Liver (tissue), 8 donors: ENCODE measurements at regions not wholly inside any gene's neighbourhood (a gene's known extent, or its start where the extent isn't known, plus 50 kb on each side); places are given as distances from the start of the nearest gene placed in this dataset.

Experiments
- DNase-seq: peaks from one replicate; pipeline ENCODE4 v3.0.0-alpha.2; 2017; ENCODE audit warnings: low spot score
- H3K27ac ChIP-seq, 2 donors: one replicate each; pipeline ENCODE4 v1.7.0; 2013; ENCODE audit warnings: inconsistent platforms in 2 of 2, low read length in 2 of 2, control low read depth in 1 of 2, low read depth in 1 of 2, mild to moderate bottlenecking in 1 of 2
- H3K27me3 ChIP-seq, 4 donors: one replicate each; pipeline versions ENCODE4 v1.6.1 to v1.7.0; 2013; ENCODE audit warnings: low read length in 3 of 4, inconsistent platforms in 1 of 4, mild to moderate bottlenecking in 1 of 4, moderate library complexity in 1 of 4; ENCODE audit not compliant: control insufficient read depth in 4 of 4, insufficient read depth in 4 of 4
- H3K36me3 ChIP-seq, 4 donors: one replicate each; pipeline versions ENCODE4 v1.6.1 to v1.7.0; 2013; ENCODE audit warnings: low read length in 3 of 4, mild to moderate bottlenecking in 3 of 4, low read depth in 1 of 4, moderate library complexity in 1 of 4; ENCODE audit not compliant: control insufficient read depth in 4 of 4, insufficient read depth in 3 of 4
- H3K4me1 ChIP-seq, 4 donors: one replicate each; pipeline versions ENCODE4 v1.6.1 to v1.7.0; 2013; ENCODE audit warnings: low read length in 3 of 4, mild to moderate bottlenecking in 3 of 4, moderate library complexity in 1 of 4; ENCODE audit not compliant: control insufficient read depth in 4 of 4, insufficient read depth in 4 of 4
- H3K4me3 ChIP-seq, 3 donors: one replicate each; pipeline versions ENCODE4 v1.6.1 to v1.7.0; 2013; ENCODE audit warnings: low read length in 3 of 3, control low read depth in 1 of 3, low read depth in 1 of 3, mild to moderate bottlenecking in 1 of 3
- H3K9ac ChIP-seq, 2 donors: one replicate each; pipeline ENCODE4 v1.7.0; 2013; ENCODE audit warnings: low read length in 2 of 2, mild to moderate bottlenecking in 2 of 2, moderate library complexity in 2 of 2, control low read depth in 1 of 2, low read depth in 1 of 2
- H3K9me3 ChIP-seq, 4 donors: one replicate each; pipeline versions ENCODE4 v1.6.1 to v1.7.0; 2013; ENCODE audit warnings: low read length in 3 of 4; ENCODE audit not compliant: control insufficient read depth in 4 of 4
- EGR1 ChIP-seq, 2 donors: IDR thresholded peaks; 2 replicates each; pipeline ENCODE4 v1.6.1; 2016 to 2018; ENCODE audit warnings: antibody characterized with exemption in 2 of 2, low read depth in 2 of 2
- FOXA1 ChIP-seq: IDR thresholded peaks from 2 replicates; pipeline ENCODE4 v1.6.1; 2016; ENCODE audit warnings: antibody characterized with exemption
- FOXA2 ChIP-seq: IDR thresholded peaks from 2 replicates; pipeline ENCODE4 v1.6.1; 2016; ENCODE audit warnings: antibody characterized with exemption
- GABPA ChIP-seq, 2 donors: IDR thresholded peaks in 1 of 2; conservative IDR thresholded peaks in 1 of 2; 2 replicates each; pipeline ENCODE4 v1.6.1; 2016; ENCODE audit warnings: antibody characterized with exemption in 2 of 2, mild to moderate bottlenecking in 1 of 2, moderate library complexity in 1 of 2
- HNF4A ChIP-seq, 2 donors: conservative IDR thresholded peaks; 2 replicates each; pipeline ENCODE4 v1.6.1; 2016; ENCODE audit warnings: antibody characterized with exemption in 2 of 2, mild to moderate bottlenecking in 2 of 2
- HNF4G ChIP-seq: IDR thresholded peaks from 2 replicates; pipeline ENCODE4 v1.6.1; 2016; ENCODE audit warnings: antibody characterized with exemption
- JUND ChIP-seq, 2 donors: IDR thresholded peaks; 2 replicates each; pipeline ENCODE4 v1.6.1; 2016; ENCODE audit warnings: antibody characterized with exemption in 2 of 2
- NR2F2 ChIP-seq: IDR thresholded peaks from 2 replicates; pipeline ENCODE4 v1.6.1; 2016; ENCODE audit warnings: antibody characterized with exemption
- RAD21 ChIP-seq, 2 donors: IDR thresholded peaks; 2 replicates each; pipeline ENCODE4 v1.6.1; 2016; ENCODE audit warnings: antibody characterized with exemption in 2 of 2, mild to moderate bottlenecking in 2 of 2
- REST ChIP-seq: IDR thresholded peaks from 2 replicates; pipeline ENCODE4 v1.6.1; 2016; ENCODE audit warnings: antibody characterized with exemption, mild to moderate bottlenecking
- RXRA ChIP-seq, 2 donors: IDR thresholded peaks; 2 replicates each; pipeline ENCODE4 v1.6.1; 2017 to 2018; ENCODE audit warnings: antibody characterized with exemption in 2 of 2, mild to moderate bottlenecking in 1 of 2
- SP1 ChIP-seq: IDR thresholded peaks from 2 replicates; pipeline ENCODE4 v1.6.1; 2018; ENCODE audit warnings: antibody characterized with exemption, mild to moderate bottlenecking
- TAF1 ChIP-seq: conservative IDR thresholded peaks from 2 replicates; pipeline ENCODE4 v1.6.1; 2016; ENCODE audit warnings: antibody characterized with exemption, mild to moderate bottlenecking
- YY1 ChIP-seq: IDR thresholded peaks from 2 replicates; pipeline ENCODE4 v1.6.1; 2016; ENCODE audit warnings: antibody characterized with exemption, mild to moderate bottlenecking
- WGBS: extraction: QIAGEN DNeasy Blood & Tissue Kit; methylation state at CpG from one replicate; pipeline ENCODE4 v1.1.7; 2013; 5-methylcytosine and 5-hydroxymethylcytosine counted together
- TF ChIP-seq, protein P1 (sequence below): fragments of 150-350 bp; IDR thresholded peaks from 2 replicates; pipeline ENCODE4 v1.5.1; 2017; ENCODE audit warnings: improper control_type of control experiment, low read depth, low read length; ENCODE audit not compliant: missing input control
- TF ChIP-seq, protein P2 (sequence below): IDR thresholded peaks from 2 replicates; pipeline ENCODE4 v1.6.1; 2016; ENCODE audit warnings: antibody characterized with exemption
- TF ChIP-seq, protein P3 (sequence below): IDR thresholded peaks from 2 replicates; pipeline ENCODE4 v1.6.1; 2016; ENCODE audit warnings: antibody characterized with exemption
- TF ChIP-seq, protein P4 (sequence below): IDR thresholded peaks from 2 replicates; pipeline ENCODE4 v1.6.1; 2016; ENCODE audit warnings: antibody characterized with exemption
- donor health status: healthy.
- donor health status: healthy.
- donor health status: healthy.
- donor health status: healthy.
- donor health status: healthy.

DNA sequence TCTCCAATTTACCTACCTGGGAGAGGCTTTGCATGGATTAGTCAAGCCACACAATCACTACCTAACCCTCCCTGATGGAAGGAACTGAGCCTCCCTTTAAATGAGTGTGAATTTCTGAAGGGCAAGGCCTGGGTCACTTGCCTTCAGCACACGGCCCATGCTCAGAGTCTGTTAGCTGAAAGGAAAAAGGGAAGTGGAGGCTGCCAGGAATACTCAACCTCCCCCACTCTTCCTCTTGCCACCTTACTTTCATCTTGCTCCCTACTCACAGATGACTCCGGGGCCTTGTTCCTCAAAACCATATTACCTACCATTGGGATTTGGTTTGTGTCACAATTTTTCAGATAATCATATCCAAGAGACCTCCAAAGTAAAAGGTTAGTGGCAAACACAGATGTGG is 220.0 kb downstream of the ABHD5 start:
- 74% methylated on average over 2 of the region's 2 CpGs for WGBS
- Histone ChIP-seq H3K36me3 (no peaks in the 10 kb centered on the region), H3K9ac (no peak overlapping the region), H3K27me3 (no peaks in the 10 kb centered on the region), H3K9me3 (no peaks in the 10 kb centered on the region), H3K4me1 (no peaks in the 10 kb centered on the region), H3K4me3 (no peak overlapping the region), H3K27ac (no peak overlapping the region)
- DNase-seq, result no peak
- no peak for TF ChIP-seq EGR1 (IDR thresholded peaks at IDR 0.05; ENCODE audit: low read depth in 2 of 2)
- no peak for TF ChIP-seq RXRA (IDR thresholded peaks at IDR 0.05)
- TF ChIP-seq SP1, result no peak
- TF ChIP-seq TAF1, result no peak
- no peak for TF ChIP-seq REST

- 86% methylated on average over 8 of the region's 8 CpGs for WGBS
- Histone ChIP-seq H3K4me3 (no peak overlapping the region), H3K9me3 (peaks cover 0 to 3% (median 0%) of the 10 kb centered on the region in 4 donors), H3K9ac (no peak overlapping the region), H3K27me3 (peaks cover 0 to 3% (median 0%) of the 10 kb centered on the region in 4 donors), H3K36me3 (no peaks in the 10 kb centered on the region), H3K4me1 (no peaks in the 10 kb centered on the region), H3K27ac (no peak overlapping the region)
- no peak for TF ChIP-seq NR2F2
- no peak for TF ChIP-seq JUND (IDR thresholded peaks at IDR 0.05)
- no peak for TF ChIP-seq RXRA (IDR thresholded peaks at IDR 0.05)
- no peak for TF ChIP-seq SP1
- no peak for TF ChIP-seq HNF4G
- TF ChIP-seq, protein P1, sequence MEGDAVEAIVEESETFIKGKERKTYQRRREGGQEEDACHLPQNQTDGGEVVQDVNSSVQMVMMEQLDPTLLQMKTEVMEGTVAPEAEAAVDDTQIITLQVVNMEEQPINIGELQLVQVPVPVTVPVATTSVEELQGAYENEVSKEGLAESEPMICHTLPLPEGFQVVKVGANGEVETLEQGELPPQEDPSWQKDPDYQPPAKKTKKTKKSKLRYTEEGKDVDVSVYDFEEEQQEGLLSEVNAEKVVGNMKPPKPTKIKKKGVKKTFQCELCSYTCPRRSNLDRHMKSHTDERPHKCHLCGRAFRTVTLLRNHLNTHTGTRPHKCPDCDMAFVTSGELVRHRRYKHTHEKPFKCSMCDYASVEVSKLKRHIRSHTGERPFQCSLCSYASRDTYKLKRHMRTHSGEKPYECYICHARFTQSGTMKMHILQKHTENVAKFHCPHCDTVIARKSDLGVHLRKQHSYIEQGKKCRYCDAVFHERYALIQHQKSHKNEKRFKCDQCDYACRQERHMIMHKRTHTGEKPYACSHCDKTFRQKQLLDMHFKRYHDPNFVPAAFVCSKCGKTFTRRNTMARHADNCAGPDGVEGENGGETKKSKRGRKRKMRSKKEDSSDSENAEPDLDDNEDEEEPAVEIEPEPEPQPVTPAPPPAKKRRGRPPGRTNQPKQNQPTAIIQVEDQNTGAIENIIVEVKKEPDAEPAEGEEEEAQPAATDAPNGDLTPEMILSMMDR, result no peak
- TF ChIP-seq YY1, result no peak
- no peak for TF ChIP-seq REST
- TF ChIP-seq, protein P2, sequence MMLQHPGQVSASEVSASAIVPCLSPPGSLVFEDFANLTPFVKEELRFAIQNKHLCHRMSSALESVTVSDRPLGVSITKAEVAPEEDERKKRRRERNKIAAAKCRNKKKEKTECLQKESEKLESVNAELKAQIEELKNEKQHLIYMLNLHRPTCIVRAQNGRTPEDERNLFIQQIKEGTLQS, result no peak
- TF ChIP-seq, protein P3, sequence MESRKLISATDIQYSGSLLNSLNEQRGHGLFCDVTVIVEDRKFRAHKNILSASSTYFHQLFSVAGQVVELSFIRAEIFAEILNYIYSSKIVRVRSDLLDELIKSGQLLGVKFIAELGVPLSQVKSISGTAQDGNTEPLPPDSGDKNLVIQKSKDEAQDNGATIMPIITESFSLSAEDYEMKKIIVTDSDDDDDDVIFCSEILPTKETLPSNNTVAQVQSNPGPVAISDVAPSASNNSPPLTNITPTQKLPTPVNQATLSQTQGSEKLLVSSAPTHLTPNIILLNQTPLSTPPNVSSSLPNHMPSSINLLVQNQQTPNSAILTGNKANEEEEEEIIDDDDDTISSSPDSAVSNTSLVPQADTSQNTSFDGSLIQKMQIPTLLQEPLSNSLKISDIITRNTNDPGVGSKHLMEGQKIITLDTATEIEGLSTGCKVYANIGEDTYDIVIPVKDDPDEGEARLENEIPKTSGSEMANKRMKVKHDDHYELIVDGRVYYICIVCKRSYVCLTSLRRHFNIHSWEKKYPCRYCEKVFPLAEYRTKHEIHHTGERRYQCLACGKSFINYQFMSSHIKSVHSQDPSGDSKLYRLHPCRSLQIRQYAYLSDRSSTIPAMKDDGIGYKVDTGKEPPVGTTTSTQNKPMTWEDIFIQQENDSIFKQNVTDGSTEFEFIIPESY, result no peak
- no peak for TF ChIP-seq TAF1
- TF ChIP-seq, protein P4, sequence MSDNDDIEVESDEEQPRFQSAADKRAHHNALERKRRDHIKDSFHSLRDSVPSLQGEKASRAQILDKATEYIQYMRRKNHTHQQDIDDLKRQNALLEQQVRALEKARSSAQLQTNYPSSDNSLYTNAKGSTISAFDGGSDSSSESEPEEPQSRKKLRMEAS, result no peak
- TF ChIP-seq EGR1 (IDR thresholded peaks at IDR 0.05; ENCODE audit: low read depth in 2 of 2), result no peak
- TF ChIP-seq FOXA1, result no peak
- TF ChIP-seq FOXA2, result no peak
- no peak for TF ChIP-seq GABPA (IDR thresholded peaks at IDR 0.05 in 1 of 2, conservative IDR thresholded peaks at IDR 0.05 in 1 of 2)
- TF ChIP-seq HNF4A (conservative IDR thresholded peaks at IDR 0.05), result no peak
- TF ChIP-seq RAD21 (IDR thresholded peaks at IDR 0.05), result no peak
- no peak for DNase-seq
Observed at GRCh38 chr3:43913036-43913948, 222.6 kb downstream of the ABHD5 start.
